Fibroblast of peridontal ligament (primary cell): ENCODE measurements at regions not wholly inside any gene's neighbourhood (a gene's known extent, or its start where the extent isn't known, plus 50 kb on each side); places are given as distances from the start of the nearest gene placed in this dataset.
A peak's percentile ranks its signal among the peaks of the same experiment; 100 is the strongest.
"Not testable (repeated sequence)": the region's sequence is repeated elsewhere in the genome, so short reads cannot be mapped to it uniquely, and the experiment has no call there.

ENCODE experiments used
- DNase-seq: peaks from one replicate; pipeline ENCODE4 v3.0.0-alpha.2; 2010; ENCODE audit errors: extremely low read depth

DNA sequence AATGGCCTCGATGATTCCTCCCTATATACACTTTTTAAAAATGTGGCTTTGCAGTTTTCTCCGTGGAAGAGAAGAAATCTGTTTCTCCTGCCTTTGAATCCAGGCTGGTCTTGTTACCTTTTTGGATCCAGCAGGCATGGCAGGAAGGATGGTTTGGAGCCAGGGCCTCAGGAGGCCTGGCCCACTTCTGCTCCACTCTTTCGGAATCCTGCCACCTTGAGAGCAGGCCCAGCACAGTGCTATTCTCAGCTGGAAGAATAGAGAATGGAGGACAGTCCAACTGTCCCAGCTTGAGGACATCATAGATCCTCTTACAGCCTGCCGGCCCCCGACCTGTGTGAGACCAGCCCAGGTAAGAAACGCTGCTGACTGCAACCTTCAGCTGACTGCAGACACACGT is 421.5 kb downstream of the FUT8 start:
- no peak for DNase-seq

DNA sequence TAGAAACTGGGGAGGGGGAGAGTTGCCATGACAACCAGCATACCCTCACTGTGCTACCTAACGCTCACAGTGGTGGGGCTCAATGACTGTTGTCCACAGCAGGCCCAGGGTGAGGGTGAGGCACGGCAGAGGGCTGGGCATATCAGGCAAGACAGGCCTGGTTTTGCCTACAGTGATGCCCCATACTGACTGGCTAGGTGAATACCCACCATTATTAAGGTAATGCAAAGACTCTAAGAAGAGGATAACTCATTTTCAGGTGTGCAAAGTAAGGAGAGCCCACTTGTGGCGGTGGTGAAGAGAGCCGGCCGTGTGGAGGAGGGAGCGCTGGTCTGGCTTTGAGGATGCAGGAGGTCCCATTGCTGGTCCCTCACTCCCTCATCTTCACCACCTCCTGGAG is 422.3 kb downstream of the FUT8 start:
- no peak for DNase-seq

- no peak for DNase-seq
These were observed 423.0 kb downstream of the FUT8 start for GRCh38 chr14:65835501-65835900.

DNA sequence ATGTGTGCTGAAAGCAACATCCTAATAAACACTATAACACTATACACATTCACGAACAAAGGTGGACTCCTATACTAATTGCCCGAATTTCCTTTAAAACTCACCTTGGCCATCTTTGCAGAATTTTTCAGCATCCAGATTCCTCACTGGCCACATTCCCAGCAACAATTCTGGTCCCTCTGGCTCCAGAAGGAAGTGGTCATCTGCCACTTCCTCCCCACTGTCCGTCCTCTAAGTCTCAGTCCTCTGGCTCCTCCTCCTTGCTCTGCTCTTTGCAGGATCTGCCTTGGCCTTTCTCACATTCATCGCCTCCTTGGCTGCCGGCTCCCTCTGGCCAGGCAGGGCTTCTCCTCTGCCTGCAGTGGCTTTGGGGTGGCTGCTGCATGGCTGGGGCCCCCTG is 426.0 kb downstream of the FUT8 start:
- no peak for DNase-seq

DNA sequence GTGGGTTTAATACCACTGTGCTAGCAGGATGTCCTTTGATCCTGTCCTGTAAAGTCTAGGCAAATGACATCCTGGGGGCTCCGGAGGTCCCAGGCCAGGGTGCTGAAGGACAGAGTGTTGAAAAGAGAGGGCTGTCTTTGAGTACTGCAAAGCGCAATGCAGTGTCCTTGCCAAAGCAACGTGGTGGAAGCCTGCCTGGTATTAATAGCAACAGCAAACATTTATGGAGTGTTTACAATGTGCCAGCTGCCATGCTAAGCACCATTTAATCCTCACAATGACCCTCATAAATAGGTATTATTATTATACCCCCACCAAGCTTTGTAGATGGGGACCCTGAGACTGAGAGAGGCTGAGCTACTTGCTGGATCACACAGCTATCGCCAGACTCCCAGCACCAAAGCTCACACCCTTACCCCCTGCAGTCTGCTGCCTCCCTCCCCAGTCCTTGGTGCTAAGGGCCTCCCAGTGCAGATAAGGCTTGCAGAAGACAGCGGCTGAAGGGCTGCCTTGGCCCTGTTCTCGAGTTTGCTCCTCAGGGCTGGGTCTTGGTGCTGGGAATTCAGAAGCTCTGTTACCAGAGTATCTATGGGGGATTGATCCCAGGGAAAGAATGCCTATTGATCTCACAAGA is 427.7 kb downstream of the FUT8 start:
- DNase-seq: no peak

DNA sequence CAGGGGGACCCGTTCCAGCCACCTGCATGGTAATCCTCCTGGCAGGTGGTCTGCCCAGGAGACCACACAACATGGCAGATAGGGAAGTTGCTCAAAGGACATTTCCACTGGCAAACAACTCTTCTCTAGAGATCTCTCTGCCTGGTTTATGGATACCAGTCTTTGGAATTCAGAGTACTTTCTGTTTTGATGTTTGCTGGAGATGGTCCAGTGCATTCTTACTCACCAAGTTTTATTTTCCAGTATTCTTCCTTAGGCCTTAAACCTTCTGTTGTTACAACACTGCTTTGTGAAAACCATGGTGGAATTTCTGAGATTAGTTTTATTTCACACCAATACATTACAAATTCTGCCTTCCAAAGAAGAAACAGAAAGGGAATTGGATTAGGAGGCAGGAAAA is 428.3 kb downstream of the FUT8 start:
- peak; percentile 54 for DNase-seq

GRCh38 chr14:65846196-65846868 is 433.8 kb downstream of the FUT8 start:
- no peak for DNase-seq

GRCh38 chr14:65847075-65847847 is 434.7 kb downstream of the FUT8 start:
- no peak for DNase-seq

GRCh38 chr14:65847931-65848330 is 435.4 kb downstream of the FUT8 start:
- not testable (repeated sequence) for DNase-seq

DNA sequence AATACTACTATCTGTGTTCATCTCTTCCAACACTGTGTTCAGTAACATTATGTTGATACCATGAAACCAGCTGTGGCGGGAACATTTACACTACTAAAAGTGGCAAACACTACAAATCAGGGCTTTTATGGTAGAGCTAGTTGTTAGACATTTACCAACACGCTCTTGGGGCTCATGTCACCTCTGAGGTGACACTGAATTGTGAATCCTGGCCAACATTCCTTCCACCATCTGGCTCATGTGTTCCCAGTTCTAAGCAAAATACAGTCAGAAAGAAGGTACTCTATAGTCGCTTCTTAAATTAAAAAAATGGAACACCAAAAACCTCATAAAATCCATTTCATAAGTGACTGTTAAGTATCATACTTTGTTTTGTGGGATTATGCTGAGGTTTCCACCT is 436.6 kb downstream of the FUT8 start:
- DNase-seq: no peak

DNA sequence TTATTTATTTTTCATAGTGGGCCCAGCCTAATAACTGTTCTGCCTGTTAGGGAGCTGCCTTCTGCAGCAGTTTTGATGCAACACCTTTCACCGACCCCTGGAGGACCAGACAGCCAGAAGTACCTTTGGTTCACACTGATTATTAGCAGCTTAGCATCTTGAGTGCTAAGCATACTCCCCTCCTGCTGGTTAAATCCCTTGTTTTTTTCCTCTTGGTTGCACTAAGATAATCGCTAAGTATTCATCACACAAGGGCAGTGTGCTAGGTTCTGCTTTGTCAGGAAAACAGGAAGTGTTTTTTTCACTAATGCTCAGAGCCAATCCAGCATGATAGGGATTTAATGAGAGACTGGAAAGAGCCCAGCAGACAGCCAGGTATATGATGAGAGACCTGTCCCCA is 437.0 kb downstream of the FUT8 start:
- DNase-seq: no peak

DNA sequence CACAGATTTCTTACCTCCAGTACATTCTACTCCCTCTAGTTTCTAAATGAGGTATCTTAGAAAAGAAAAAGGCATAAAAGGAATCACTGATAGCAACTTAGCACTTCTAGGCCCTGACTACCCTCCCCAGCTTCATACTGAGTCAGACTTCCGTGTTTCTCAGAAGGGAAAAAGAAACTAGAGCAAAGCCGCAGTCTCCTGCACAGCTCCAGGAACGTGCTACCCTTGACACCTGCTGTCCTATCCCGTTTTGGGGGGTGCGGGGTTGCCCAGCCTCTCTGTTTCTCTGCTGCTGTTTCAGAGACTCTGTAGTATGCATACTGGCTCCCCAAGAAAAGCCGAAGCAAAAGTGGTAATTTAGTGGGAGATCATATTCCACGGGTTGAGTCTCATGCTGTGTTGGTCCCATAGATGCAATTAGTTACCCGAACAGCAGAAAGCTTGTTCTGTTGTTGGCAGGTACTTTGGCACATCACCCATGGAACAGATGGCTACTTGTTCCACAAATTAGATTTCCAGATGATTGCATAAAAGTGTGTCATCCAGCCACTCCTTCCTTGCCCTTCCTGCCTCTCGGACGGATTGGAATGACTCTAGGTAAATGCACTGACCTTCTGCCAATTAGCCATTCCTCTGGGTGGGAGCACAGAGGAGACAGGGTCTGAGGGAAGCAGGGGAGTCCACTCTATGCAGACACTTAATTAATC is 438.1 kb downstream of the FUT8 start:
- no peak for DNase-seq

- no peak for DNase-seq
These were observed 440.2 kb downstream of the FUT8 start for GRCh38 chr14:65852689-65853088.

DNA sequence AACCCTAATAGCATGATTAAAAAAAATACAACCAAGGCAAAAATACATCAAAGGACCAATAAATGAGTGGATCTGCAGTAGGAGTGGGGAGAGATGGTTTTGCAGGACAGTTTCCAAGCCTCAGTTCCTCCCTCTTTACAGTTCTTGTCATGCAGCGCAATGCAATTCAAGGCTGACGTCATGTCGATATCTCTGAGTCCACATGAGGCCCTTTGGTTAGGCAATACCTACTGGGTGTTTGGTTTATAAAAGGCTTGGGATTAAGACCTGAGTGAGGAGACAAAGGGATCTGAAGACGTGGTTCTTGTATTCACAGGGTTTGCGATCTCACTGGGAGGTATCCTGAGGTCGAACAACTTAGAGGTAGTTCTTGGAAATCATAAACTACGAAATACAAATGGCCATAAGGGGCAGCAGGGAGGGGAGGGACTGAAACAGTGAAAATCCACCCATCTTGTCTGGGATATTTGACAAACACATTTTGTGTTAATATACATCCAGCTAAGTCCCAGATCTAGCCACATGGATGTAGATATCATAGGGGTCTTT is 441.0 kb downstream of the FUT8 start:
- no peak for DNase-seq

DNA sequence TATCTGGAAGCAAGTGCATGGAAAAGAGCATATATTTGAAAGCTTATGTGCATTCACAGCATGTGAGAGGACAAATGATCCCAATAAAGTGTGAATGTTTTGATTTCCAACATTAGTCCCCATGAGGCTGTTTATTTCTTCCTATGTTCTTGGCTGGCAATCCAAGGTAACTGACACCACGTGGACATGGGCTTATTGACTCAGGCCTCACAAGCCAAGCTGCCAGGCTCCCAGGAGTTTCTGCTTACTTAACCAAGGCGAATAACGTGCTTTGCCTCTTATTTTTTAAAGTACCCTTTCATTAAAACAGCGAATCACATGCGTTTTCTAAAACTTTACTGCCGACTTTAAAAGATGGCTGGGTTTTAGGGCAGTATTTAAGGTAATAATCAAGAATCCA is 441.7 kb downstream of the FUT8 start:
- no peak for DNase-seq

- no peak for DNase-seq
These were observed 448.6 kb downstream of the FUT8 start for GRCh38 chr14:65860956-65861611.

GRCh38 chr14:65864549-65864948 is 452.0 kb downstream of the FUT8 start:
- no peak for DNase-seq

DNA sequence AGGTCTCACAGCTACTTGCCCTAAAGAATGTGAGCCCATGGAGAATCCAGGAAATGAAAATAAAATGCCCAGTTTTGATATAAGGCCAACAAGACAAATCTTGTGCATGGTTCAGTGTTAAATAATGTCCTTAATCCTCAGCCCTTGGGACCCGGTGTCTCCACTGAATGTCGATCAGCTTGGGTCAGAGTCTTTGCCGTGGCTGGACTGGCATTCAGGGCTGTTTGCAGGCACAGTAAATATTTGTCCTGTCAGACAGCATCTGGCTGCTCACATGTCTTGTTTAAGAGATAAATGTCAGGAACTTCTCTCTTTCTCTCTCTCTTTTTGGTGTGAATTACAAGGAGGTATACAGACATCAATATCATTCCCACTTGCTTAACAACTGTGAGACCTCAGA is 452.5 kb downstream of the FUT8 start:
- no peak for DNase-seq

DNA sequence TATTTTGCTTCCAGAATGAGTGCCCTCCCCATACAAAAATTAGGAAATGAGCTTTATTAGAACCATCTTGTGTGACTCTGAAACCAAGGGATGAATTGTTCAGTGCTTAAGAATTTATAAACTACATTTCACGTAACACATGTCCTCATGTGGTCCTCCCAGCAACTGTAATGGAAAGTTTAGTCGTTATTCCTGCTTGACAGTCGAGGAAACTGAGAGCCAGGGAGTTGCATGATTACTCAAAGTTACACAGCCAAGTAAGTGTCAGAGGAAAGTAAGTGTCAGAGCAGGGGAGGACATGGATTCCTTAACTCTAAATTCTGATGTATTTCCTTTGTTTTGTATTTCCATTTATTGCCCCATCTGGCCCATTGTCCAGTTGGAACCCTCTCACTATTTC is 453.9 kb downstream of the FUT8 start:
- peak; percentile 50 for DNase-seq

GRCh38 chr14:65866886-65867285 is 454.4 kb downstream of the FUT8 start:
- DNase-seq: peak; percentile 31

- DNase-seq: no peak
These were observed 454.8 kb downstream of the FUT8 start for GRCh38 chr14:65867333-65867732.

GRCh38 chr14:65872536-65872935 is 460.0 kb downstream of the FUT8 start:
- peak; percentile 54 for DNase-seq
